AG04450 (cell line): ENCODE measurements at regions not wholly inside any gene's neighbourhood (a gene's known extent, or its start where the extent isn't known, plus 50 kb on each side); places are given as distances from the start of the nearest gene placed in this dataset.

Experiments used
- CTCF ChIA-PET: fragments of 300-600, 350-600 bp; formaldehyde crosslinking; extraction: SDS; loops from one replicate; lab custom pipeline; 2022; ENCODE audit warnings: antibody characterized with exemption, inconsistent platforms; lab: Charles Lee
- POLR2A ChIA-PET: fragments of 350-600 bp; formaldehyde crosslinking; extraction: SDS; loops from one replicate; lab custom pipeline; 2021; ENCODE audit warnings: antibody characterized with exemption, inconsistent platforms; lab: Yijun Ruan, JAX
- DNase-seq: peaks from one replicate; pipeline ENCODE4 v3.0.0-alpha.2; 2011; ENCODE audit warnings: low read depth, low spot score
- H3K27ac ChIP-seq: one replicate; pipeline ENCODE4 v1.5.1; 2012; ENCODE audit warnings: low read depth, low read length, control low read depth
- H3K27me3 ChIP-seq: one replicate; pipeline ENCODE4 v1.6.0; 2012; ENCODE audit warnings: low read length; ENCODE audit not compliant: control insufficient read depth, insufficient read depth
- H3K4me3 ChIP-seq: 2 replicates; pipeline ENCODE4 v1.5.1; 2011; ENCODE audit warnings: mild to moderate bottlenecking, low read depth, low read length, control low read depth
- H3K9me3 ChIP-seq: 2 replicates; pipeline ENCODE4 v1.5.1; 2012; ENCODE audit warnings: low read length; ENCODE audit not compliant: control insufficient read depth, insufficient read depth
- TF ChIP-seq, protein P1 (sequence below): IDR thresholded peaks from 2 replicates; pipeline ENCODE4 v1.5.1; 2011; ENCODE audit warnings: low read depth, low read length, control low read depth, inconsistent platforms

DNA sequence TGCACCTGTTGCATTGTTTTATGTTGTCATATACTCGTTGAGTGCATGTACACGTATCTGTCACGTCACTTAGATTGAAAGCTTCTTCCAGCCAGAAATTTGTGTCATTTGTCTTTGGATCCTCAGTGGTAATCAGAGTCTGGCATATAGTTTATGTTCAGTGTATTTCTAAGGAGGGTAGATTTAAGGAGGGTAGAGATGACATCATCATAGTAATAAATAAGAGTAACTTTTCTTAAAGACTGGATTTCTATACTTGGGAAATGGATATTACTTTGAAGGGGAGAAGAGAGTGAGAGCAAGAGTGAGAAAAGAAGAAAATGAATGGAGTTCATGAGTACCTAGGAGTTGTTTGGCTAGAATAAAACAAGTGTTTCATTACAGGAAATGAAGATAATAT lies 255.0 kb upstream of the SASH1 start:
- H3K27ac ChIP-seq = no peak overlapping the region
- POLR2A ChIA-PET = no interaction called here

GRCh38 chr6:148090326-148090725 lies 252.3 kb upstream of the SASH1 start:
- TF ChIP-seq, protein P1, sequence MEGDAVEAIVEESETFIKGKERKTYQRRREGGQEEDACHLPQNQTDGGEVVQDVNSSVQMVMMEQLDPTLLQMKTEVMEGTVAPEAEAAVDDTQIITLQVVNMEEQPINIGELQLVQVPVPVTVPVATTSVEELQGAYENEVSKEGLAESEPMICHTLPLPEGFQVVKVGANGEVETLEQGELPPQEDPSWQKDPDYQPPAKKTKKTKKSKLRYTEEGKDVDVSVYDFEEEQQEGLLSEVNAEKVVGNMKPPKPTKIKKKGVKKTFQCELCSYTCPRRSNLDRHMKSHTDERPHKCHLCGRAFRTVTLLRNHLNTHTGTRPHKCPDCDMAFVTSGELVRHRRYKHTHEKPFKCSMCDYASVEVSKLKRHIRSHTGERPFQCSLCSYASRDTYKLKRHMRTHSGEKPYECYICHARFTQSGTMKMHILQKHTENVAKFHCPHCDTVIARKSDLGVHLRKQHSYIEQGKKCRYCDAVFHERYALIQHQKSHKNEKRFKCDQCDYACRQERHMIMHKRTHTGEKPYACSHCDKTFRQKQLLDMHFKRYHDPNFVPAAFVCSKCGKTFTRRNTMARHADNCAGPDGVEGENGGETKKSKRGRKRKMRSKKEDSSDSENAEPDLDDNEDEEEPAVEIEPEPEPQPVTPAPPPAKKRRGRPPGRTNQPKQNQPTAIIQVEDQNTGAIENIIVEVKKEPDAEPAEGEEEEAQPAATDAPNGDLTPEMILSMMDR = no peak
- H3K9me3 ChIP-seq = no peaks in the 10 kb centered on the region
- POLR2A ChIA-PET = no interaction called here
- no peaks in the 10 kb centered on the region for H3K27me3 ChIP-seq
- no peak overlapping the region for H3K27ac ChIP-seq
- no peak for DNase-seq
- CTCF ChIA-PET = no interaction called here
- H3K4me3 ChIP-seq = no peak overlapping the region

More for the DNA sequence above, 255.0 kb upstream of the SASH1 start:
- CTCF ChIA-PET = no interaction called here
- Histone ChIP-seq H3K9me3 (no peaks in the 10 kb centered on the region), H3K27me3 (no peaks in the 10 kb centered on the region), H3K4me3 (no peak overlapping the region)
- DNase-seq = no peak
- TF ChIP-seq, protein P1 = no peak

- POLR2A ChIA-PET = no interaction called here
- Histone ChIP-seq H3K4me3 (no peak overlapping the region), H3K9me3 (no peaks in the 10 kb centered on the region), H3K27ac (no peak overlapping the region), H3K27me3 (no peaks in the 10 kb centered on the region)
- no peak for DNase-seq
- TF ChIP-seq, protein P1 = no peak
- CTCF ChIA-PET = interaction anchor here (0.6 kb wide), 1 partner anchor 16 kb away, joined by 3 read pairs; no protein-coding TSS in a partner anchor
These were observed 251.2 kb upstream of the SASH1 start for GRCh38 chr6:148091394-148091793.

DNA sequence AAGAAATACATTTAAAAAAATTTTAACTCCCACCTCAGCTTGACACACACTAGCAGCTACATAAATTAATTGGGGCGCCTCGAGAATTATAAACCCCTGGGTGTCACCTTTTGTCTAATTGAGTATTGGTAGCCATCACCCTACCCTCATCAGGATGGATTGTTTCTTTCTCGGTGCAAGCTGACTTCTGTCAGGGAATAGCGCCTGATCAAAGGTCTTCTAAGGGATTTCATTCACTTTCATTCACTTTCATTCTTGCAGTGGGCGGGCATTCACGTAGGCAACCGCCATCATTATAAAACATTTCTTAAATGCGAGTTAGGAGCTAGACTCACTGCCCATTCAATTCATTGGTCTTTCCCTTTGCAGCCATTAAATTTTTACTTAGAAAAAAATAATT lies 239.2 kb upstream of the SASH1 start:
- TF ChIP-seq, protein P1 = no peak
- Histone ChIP-seq H3K4me3 (no peak overlapping the region), H3K27ac (no peak overlapping the region), H3K27me3 (peaks cover 3% of the 10 kb centered on the region), H3K9me3 (no peaks in the 10 kb centered on the region)
- CTCF ChIA-PET = interaction anchor here (0.8 kb wide), 1 partner anchor 77 kb away, joined by 3 read pairs; no protein-coding TSS in a partner anchor
- no peak for DNase-seq
- POLR2A ChIA-PET = no interaction called here

GRCh38 chr6:148104131-148104530 lies 238.5 kb upstream of the SASH1 start:
- Histone ChIP-seq H3K4me3 (no peak overlapping the region), H3K27ac (no peak overlapping the region), H3K9me3 (no peaks in the 10 kb centered on the region), H3K27me3 (peaks cover 3% of the 10 kb centered on the region)
- TF ChIP-seq, protein P1 = no peak
- CTCF ChIA-PET = interaction anchor here (0.8 kb wide), 1 partner anchor 76 kb away, joined by 3 read pairs; no protein-coding TSS in a partner anchor
- POLR2A ChIA-PET = no interaction called here
- DNase-seq = no peak
